ENCODE measurements at regions not wholly inside any gene's neighbourhood (a gene's known extent, or its start where the extent isn't known, plus 50 kb on each side); places are given as distances from the start of the nearest gene placed in this dataset.

DNA sequence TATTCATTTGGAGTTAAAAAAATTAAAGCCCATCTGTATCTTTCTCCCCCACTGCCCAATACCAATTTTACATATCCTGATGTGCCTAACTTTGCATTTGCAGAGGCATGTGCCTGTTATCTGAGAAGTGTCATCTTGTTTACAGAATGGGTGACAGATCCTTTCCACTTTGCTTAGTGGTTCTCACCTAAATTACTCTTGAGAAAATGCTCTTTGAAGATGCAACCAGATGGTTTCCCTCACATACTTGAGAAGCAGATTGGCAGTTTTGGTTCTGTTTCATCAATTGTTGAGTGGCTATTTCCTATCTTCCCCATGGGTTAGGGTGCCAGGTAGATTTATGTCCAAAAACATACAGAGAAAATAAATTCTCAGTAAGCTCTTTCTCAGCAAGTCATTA lies 1051.4 kb upstream of the ATXN7L3B start:
- Histone ChIP-seq H3K4me1 (no peaks in the 10 kb centered on the region), H3K4me3 (no peak overlapping the region), H3K27ac (no peak overlapping the region), H3K36me3 (no peaks in the 10 kb centered on the region), H3K27me3 (no peaks in the 10 kb centered on the region), H3K9me3 (no peaks in the 10 kb centered on the region)
- intact Hi-C loops (cut with DNase I): no loop called here
- no peak for DNase-seq
- TF ChIP-seq, protein P1, sequence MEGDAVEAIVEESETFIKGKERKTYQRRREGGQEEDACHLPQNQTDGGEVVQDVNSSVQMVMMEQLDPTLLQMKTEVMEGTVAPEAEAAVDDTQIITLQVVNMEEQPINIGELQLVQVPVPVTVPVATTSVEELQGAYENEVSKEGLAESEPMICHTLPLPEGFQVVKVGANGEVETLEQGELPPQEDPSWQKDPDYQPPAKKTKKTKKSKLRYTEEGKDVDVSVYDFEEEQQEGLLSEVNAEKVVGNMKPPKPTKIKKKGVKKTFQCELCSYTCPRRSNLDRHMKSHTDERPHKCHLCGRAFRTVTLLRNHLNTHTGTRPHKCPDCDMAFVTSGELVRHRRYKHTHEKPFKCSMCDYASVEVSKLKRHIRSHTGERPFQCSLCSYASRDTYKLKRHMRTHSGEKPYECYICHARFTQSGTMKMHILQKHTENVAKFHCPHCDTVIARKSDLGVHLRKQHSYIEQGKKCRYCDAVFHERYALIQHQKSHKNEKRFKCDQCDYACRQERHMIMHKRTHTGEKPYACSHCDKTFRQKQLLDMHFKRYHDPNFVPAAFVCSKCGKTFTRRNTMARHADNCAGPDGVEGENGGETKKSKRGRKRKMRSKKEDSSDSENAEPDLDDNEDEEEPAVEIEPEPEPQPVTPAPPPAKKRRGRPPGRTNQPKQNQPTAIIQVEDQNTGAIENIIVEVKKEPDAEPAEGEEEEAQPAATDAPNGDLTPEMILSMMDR (IDR thresholded peaks at IDR 0.05): no peak
- TF ChIP-seq POLR2A (IDR thresholded peaks at IDR 0.05): no peak
- no peak for TF ChIP-seq EP300 (IDR thresholded peaks at IDR 0.05)
- no peak for TF ChIP-seq POLR2AphosphoS5 (IDR thresholded peaks at IDR 0.05)

DNA sequence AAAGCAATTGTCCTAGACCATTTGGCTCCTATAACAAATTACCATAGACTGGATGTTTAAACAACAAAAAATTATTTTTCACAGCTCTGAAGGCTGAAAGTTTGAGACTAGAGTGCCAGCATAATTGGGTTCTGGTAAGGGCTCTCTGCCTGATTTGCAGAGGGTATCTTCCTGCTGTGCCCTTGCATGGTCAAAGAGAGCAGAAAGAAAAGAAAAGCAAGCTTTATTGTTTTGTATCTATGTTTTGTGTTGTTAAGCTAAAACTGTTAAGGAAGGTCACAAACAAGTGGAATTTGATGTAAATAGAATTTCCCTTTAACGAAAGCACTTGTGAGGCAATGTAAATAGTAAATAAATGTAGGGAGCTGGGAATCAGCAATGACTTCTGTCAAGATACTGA lies 1031.0 kb upstream of the ATXN7L3B start:
- Histone ChIP-seq H3K9me3 (peaks cover 0 to 3% (median 0%) of the 10 kb centered on the region in 4 donors), H3K36me3 (no peaks in the 10 kb centered on the region), H3K4me1 (no peaks in the 10 kb centered on the region), H3K27me3 (no peaks in the 10 kb centered on the region), H3K4me3 (no peak overlapping the region), H3K27ac (no peak overlapping the region)
- intact Hi-C loops (cut with DNase I): no loop called here
- 70 to 73% methylated on average over 1 of the region's 1 CpG for WGBS, 2 donors
- no peak for DNase-seq
- no peak for TF ChIP-seq EP300 (IDR thresholded peaks at IDR 0.05)
- no peak for TF ChIP-seq POLR2A (IDR thresholded peaks at IDR 0.05)
- TF ChIP-seq, protein P1 (IDR thresholded peaks at IDR 0.05): no peak
- TF ChIP-seq POLR2AphosphoS5 (IDR thresholded peaks at IDR 0.05): no peak

DNA sequence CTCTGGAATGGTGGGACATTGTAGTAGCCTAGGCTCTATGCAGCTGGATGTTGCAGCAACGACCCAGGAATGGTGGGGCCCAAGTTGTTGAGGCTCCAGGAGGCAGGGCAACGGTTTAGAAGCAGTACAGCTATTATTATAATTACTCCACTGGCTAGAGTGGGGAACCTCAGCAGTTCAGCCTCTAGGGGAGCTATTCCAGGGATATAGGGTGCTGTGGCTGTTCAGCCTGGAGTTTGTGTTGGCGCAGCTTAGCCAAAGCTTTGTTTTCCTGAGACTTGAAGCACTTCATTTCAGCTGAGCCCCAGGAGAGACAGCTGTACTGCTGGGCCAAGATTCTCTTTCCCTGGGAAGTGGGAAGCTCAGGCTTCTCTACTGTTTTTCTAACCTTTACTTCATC lies 1023.0 kb upstream of the ATXN7L3B start:
- no peaks in the 10 kb centered on the region for H3K36me3 ChIP-seq
- DNase-seq: no peak
- no peaks in the 10 kb centered on the region for H3K9me3 ChIP-seq
- TF ChIP-seq, protein P1 (IDR thresholded peaks at IDR 0.05): no peak
- TF ChIP-seq POLR2A (IDR thresholded peaks at IDR 0.05) (no peak), EP300 (IDR thresholded peaks at IDR 0.05) (no peak), POLR2AphosphoS5 (IDR thresholded peaks at IDR 0.05) (no peak)
- no peak overlapping the region for H3K27ac ChIP-seq
- intact Hi-C loops (cut with DNase I): no loop called here
- H3K27me3 ChIP-seq: no peaks in the 10 kb centered on the region
- WGBS, 2 donors: 63 to 75% methylated on average over 3 of the region's 3 CpGs
- H3K4me1 ChIP-seq: no peaks in the 10 kb centered on the region
- H3K4me3 ChIP-seq: no peak overlapping the region

DNA sequence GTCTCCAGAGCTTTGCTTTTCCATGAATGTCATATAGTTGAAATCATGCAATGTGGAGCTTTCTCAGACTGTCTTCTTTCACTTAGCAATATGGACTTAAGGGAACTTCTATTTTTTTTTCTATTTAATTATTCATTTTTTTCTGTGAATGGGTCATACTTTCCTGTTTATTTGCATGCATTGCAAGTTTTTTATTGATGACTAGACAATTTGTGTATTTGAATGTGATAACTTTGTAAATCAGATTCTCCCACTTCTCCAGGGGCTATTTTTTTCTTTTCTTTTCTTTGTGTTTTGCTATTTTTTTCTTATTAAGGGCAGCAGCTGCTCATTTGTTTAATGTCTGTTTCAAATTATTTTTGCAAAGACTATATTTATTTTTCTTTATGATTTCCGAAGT lies 1019.8 kb upstream of the ATXN7L3B start:
- WGBS, 2 donors: 0% methylated on average over 1 of the region's 1 CpG
- no peaks in the 10 kb centered on the region for H3K4me1 ChIP-seq
- no peaks in the 10 kb centered on the region for H3K27me3 ChIP-seq
- no peak overlapping the region for H3K27ac ChIP-seq
- no peak for DNase-seq
- TF ChIP-seq EP300 (IDR thresholded peaks at IDR 0.05): no peak
- TF ChIP-seq POLR2AphosphoS5 (IDR thresholded peaks at IDR 0.05): no peak
- TF ChIP-seq, protein P1 (IDR thresholded peaks at IDR 0.05): no peak
- no peak for TF ChIP-seq POLR2A (IDR thresholded peaks at IDR 0.05)
- intact Hi-C loops (cut with DNase I): no loop called here
- H3K4me3 ChIP-seq: no peak overlapping the region
- peaks cover 0 to 4% (median 0%) of the 10 kb centered on the region in 4 donors for H3K9me3 ChIP-seq
- H3K36me3 ChIP-seq: no peaks in the 10 kb centered on the region

DNA sequence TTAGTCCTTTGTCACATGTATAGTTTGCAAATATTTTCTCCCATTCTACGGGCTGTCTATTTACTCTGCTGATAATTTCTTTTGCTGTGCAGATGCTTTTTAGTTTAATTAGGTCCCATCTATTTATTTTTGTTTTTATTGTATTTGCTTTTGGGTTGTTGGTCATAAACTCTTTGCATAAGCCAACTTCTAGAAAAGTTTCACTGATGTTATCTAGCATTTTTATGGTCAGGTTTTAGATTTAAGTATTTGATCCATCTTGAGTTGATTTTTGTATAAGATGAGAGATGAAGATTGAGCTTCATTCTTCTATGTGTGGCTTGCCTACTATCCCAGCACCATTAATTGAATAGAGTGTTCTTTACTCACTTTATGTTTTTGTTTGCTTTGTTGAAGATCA lies 1008.4 kb upstream of the ATXN7L3B start:
- Histone ChIP-seq H3K36me3 (no peaks in the 10 kb centered on the region), H3K27me3 (no peaks in the 10 kb centered on the region), H3K9me3 (no peaks in the 10 kb centered on the region), H3K27ac (no peak overlapping the region), H3K4me3 (no peak overlapping the region), H3K4me1 (no peaks in the 10 kb centered on the region)
- no peak for DNase-seq
- TF ChIP-seq EP300 (IDR thresholded peaks at IDR 0.05) (no peak), POLR2AphosphoS5 (IDR thresholded peaks at IDR 0.05) (no peak), POLR2A (IDR thresholded peaks at IDR 0.05) (no peak)
- TF ChIP-seq, protein P1 (IDR thresholded peaks at IDR 0.05): no peak
- WGBS, 2 donors: 13 to 61% methylated on average over 1 of the region's 1 CpG
- intact Hi-C loops (cut with DNase I): no loop called here
